GM21786 (cell line): ENCODE measurements at regions not wholly inside any gene's neighbourhood (a gene's known extent, or its start where the extent isn't known, plus 50 kb on each side); places are given as distances from the start of the nearest gene placed in this dataset.
"Not testable (repeated sequence)": the region's sequence is repeated elsewhere in the genome, so short reads cannot be mapped to it uniquely, and the experiment has no call there.

ENCODE experiments used
- ATAC-seq: cut with Tn5 transposase; IDR thresholded peaks from one replicate; pipeline ENCODE4 v1.9.1; 2021; ENCODE audit not compliant: unreplicated experiment

DNA sequence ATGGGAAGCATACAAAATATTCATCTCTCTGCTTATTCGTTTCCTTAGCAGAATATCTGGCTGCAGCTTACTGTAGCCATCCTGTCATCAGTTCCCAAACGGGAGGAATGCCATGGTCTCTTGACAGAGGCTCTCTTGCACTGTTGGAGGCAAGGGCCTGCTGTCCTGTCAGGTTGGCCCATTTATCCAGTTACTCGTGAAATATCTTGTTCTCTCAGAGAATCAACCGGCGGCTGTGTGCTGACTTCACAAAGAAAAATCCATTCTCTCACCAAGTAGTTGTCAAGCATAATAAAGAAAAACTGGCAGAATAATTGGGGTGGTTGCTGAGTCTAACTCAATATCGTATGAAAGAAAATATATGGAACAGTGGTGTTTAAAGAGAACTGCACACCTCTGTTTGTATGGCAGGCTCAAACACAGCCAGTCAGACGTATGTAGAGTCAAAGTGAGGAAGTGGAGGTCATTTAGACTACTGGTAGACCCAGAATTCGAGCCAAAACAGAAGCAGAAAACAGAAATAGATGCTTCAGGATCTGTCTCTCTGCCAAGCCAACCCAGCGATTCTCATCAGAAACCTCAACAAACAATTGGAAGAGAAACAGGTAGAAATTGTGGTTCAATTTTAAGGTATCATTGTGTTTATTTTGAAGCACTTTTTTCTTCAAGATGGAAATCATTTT, 349.2 kb upstream of the PRKCQ start:
- ATAC-seq = no peak

DNA sequence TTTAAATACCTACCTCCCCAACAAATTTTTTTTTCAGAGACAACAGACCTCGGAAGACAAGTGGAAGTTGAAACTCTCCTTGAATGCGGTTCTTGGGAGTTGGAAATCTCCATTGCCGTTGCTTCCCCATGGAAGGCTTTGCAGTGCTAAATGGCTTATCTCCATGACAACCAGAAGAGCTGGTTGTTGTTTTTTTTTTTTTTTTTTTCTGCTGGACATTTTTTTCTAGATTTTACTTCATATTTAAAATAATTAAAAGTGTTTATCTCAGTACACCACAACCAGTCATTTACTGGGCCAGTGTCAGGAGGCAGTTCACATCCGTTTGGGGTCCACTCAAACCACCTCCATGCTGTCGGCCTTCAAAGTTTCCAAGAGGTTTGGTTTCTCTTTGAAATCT, 348.5 kb upstream of the PRKCQ start:
- ATAC-seq = no peak

DNA sequence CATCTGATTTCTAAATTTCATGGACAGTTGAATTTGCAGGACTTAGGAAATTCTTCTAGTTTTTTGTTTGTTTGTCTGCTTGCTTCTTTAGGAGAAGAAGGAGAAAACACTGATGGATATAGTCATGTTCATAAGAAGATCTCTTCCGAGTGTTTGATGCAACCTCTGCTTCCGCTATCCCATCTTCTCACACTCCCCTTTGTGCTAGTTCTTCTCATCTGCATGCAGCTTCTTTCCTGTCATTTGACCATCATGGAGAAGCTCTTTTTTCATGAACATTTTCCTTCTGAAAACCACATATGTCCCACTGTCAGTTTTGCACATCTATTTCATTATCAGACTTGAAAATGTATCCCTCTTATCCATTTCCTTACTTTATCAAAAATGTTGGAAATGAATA, 346.9 kb upstream of the PRKCQ start:
- no peak for ATAC-seq

DNA sequence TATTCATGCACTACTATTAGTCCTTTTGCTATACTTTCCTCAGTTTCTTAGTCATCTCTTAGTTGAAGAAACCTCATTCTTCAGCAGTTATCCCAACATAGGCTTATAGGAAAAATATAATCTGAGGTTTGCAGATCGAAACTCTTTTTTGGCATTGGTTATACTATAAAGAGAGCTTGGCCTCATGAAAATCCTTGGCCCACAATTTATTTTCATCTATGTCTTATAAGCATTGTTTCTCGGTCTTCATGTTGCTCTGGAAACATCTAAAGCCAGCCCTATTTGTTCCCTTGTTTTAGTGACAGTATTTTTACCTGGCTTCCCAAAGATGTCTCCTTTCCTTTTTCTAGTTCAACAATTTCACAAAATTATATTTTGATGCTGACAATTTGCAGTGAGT, 345.1 kb upstream of the PRKCQ start:
- ATAC-seq = no peak

DNA sequence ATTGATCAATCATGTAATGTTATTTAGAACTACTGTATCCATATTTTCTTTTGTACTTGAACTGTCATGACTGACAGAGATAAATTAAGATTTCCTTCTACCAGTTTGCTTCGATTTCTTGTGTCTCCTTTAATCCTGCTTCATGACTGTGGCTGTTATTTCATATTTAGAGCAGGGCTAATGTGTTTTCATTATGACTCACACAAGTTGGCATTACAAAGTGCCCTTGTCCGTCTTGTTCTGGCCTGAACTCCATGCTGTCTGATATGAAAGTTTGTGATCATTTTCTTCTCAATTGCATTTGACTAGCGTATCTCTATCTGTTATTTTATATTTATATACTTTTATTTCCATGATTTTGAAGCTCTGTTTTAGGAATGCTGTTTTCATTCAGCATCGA, 344.1 kb upstream of the PRKCQ start:
- ATAC-seq = no peak

DNA sequence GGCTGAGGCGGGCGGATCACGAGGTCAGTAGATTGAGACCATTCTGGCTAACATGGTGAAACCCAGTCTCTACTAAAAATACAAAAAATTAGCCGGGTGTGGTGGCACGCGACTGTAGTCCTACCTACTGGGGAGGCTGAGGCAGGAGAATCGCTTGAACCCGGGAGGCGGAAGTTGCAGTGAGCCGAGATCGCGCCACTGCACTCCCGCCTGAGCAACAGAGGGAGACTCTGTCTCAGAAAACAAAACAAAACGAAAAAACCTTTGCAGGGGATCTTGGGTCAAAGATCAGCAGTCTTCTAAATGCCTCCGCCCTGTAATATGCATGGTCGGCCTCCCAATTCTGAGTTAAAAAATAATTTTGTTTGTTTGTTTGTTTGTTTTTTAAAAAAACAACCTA, 340.9 kb upstream of the PRKCQ start:
- not testable (repeated sequence) for ATAC-seq

DNA sequence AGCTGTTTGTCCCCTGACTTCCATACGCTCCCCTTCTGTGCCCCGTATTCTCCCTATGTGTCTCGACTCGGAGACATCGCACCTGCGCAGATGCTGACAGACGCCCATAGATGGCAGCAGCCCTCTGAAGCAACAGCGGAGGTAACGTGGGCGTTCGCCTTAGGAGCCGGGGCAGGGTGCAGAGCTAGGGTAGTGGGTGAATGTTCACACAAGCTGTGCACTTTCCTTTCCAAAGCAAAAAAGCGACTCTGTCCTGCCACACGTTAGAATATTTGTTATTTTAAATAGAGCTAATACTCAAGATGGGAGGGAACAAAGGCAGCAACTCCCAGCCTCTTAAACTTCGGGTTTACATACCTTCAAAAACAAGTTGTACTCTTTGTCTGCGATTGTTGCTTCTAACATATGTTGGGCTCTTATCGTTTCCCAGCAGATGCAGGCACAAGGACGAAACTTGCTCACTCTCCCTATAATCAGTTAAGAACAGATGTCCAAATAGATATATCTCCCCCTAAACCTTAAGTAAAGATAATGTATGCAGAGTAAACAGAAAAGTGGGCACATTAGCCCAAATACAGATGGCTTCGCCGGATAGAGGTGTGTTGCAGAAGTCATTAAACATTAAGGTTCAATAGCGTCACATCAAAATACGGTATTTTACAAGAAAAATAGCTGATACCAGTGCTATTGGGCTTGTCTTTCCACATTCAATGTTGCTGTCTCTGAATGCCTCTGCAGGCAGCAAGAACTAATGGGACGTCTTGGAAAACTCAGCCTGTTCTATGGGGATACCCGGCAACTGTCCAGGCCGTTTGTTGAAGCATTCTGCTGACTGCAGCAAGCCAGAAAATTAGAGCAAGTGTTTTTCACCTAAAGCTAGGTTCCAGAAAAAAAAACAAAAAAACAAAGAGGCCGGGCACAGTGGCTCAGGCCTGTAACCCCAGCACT, 340.3 kb upstream of the PRKCQ start:
- ATAC-seq = peak; percentile 95

DNA sequence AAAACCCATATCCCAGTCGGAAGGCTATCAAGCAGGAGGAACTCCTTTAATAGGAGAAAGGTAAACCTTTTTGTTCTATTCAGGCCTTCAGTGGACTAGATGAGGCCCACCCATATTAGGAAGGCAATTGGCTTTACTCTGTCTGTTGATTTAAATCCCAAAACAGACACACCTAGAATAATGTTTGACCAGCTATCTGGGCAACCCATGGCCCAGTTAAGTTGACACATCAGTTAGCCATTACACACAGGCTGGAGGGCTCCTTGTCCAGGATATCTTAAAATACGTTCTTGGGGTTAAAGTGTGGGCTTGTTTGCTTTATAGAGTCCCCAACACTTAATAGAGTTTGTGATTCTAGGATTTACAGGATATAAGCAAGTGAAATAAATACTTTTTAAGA, 339.0 kb upstream of the PRKCQ start:
- ATAC-seq = no peak

DNA sequence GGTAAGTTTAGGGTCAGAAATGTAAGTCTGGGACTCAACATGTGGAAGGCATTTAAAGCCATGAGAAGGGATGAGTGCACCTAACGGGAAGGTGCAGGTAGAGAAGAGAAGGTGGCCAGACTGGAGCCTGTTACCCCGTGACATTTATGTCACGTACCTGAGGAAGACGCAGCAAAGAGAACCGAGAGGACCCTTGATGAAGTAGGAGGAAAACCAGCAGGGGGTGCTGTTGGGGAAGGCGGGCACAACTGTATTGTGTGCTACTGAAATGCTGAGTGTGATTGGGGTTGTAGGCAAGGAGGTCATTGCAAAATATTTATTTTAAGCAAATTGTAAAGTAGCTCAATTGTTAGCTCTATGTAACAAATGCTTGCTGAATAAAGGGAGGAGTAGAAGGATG, 338.2 kb upstream of the PRKCQ start:
- no peak for ATAC-seq

DNA sequence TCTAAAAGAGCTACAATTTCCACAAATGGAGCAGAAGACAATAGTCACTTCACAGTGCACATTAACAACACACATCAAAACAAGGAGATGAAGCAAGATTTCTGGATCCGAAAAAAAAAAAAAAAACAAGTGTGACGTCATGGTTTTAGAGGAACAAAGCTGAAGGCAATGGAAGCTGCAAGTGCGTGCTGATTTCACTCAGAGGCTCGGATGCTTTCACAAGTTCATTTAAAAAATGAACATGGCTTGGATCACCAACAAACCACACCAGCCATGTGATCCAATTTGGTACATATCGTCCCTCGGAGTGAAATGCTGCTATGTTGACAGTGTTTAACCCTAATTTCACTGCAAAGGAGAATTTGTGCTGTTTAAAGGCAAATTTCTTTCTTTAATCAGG, 337.0 kb upstream of the PRKCQ start:
- no peak for ATAC-seq

DNA sequence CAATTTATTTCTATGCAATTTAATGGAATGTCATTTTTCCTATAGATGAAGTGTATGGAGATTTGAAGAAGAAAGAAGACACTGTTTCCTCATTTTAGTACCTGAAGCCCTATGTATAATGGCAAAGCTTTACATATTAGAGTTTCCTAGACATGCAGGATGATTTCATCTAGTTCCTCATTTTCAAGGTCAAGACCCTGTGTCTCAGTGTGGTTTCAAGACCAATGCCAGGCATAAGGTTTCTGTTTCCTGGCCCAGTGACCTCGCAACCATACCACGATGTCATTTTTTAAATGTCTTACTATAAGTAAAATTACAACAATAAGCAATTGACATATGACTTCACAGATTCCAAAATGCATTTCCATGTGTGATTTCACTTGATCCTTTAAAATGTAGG, 336.5 kb upstream of the PRKCQ start:
- ATAC-seq = peak; percentile 61

DNA sequence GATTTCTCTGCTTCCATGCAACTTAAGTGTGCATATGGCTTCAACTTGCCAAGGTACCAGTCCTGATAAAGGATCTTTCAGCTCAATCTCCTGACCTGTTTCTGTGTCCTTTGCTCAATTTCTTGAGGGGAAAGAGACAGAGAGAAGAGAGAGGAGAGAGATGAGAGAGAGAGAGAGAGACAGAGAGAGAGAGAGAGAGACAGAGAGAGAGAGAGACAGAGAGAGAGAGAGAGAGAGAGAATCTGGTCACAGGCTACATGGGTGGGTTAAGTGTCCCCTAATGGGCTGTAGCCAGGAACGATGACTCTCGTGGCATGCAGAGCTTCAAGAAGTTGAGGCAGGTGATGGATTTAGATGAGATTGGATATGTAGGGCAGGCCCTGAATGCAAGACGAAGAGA, 335.2 kb upstream of the PRKCQ start:
- no peak for ATAC-seq

DNA sequence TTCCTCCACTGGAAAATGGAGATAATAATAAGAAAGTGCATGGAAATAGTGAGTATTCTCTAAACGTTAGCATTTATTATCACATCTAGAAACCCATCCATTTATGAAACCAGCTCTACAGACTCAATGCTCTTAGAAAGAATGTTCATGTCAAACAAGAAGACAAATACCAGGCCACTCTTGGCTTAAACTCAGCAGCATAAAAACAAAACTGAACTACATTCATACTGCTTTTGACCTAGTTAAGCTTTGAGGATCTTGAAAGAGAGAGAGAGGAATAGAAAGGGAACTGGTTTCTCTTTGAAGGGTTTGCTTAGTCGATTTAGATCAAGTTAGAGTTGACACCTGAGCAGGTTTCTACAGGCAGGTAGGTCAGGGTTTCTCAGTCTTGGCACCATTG, 332.9 kb upstream of the PRKCQ start:
- no peak for ATAC-seq

DNA sequence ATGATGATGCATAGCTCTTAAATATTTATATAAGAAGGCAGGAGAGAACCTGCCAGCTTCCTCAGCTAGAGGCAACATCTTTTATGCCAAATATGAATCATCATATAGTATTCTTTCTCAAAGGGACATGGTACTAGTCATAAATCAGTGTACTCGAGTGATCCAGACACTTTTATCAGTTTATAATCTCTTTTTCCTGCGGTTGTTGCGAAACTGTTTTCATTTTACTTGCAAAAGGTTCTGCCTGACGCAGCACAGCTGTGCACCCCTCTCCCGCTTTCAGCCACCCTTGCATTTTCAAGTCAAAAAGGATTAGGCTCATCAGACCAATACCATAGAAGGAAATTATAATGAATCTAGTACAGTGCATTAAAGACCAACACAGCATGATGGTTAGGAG, 332.3 kb upstream of the PRKCQ start:
- ATAC-seq = no peak

DNA sequence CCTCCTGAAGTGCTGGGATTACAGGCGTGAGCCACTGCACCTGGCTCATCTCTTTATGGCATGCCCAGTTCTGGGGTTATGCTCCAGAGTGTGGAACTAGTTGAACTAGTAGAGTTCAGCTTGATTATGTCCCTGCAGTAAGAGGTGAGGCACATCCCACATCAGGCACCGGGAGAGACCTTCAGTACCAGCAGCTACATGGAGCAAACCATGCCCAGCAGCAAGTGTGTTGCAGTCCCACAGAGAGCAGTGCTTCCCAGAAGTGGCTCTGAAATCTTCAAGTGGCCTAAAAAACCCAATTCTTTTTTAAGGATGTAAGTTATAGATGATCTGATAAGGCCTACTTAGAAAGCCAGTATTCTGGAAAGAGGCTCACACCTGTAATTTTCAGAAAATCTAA, 331.9 kb upstream of the PRKCQ start:
- ATAC-seq = no peak

DNA sequence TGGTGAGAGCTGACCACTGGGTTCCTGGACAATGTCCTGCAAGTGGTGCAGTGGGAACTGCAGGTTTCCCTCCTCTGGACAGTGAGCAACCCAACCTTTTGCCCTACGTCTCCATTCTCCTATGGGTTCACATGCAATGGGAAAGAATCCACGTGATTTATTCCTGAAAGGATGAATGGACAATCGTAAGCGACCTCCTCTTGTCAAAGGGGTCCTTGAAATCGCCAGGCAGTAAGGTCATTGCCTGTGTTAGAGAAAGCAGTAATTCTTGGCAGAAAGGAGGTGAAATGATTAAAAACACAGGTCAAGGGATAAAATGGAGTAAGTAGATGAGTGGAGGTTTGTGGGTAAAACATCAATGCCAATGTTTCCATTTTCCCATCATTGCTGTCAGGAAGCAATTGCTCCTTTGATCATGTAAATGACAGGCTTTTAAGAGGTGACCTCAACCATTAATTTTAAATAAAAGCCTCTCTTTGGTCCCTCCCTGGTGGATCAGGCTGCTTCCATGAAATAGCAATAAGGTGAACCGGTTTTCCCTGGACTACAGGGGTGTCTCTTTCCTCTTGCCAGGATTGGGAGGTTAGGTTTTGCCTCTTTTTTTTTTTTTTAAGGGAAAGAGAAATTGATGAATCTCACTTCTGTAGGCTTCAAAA, 330.0 kb upstream of the PRKCQ start:
- no peak for ATAC-seq

DNA sequence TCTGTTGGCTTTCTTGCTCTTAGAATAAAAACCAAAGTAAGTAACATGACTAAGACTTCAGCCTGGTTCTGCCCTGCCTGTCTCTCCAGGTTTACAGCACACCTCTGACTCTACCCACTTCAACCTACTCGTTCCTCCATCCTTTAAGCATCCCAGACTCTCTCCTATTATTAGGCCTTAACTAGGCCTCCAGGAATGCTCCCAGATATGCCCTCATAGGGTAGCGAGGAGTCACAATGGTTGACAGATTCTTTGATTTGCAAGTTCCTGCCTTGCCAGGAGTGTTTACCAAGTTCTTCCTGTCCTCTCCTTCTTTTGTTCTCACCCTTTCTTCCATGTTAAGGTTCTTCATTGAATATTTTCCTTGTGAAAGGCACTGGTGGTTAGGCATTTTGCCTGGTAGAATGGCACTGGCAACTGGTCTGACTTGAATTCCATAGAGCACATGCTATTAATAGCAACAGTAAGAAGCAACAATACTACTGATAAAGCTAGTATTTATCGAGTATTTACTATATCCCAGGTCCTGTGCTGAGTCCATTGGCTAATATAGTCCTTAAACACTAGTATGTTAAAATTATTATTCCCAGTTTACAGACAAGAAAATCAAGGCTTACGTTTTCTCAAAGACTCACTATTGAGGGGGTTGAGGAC, 327.9 kb upstream of the PRKCQ start:
- no peak for ATAC-seq

DNA sequence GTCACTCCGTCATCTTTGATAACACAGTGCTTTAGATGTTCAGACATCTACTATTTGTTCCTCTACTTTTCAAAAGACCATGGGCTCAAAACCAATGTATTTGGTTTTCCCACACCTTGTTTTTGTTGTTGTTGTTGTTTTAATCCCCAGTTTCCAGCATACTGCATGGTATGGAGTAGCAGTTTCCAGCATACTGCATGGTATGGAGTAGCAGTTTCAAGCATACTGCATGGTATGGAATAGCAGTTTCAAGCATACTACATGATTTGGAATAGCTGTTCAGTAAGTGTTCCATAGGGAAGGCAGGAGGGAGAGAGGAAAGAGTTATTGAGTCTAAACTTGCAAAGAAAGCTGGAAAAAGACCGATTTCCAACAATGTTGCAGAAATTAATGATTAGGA, 314.3 kb upstream of the PRKCQ start:
- no peak for ATAC-seq

DNA sequence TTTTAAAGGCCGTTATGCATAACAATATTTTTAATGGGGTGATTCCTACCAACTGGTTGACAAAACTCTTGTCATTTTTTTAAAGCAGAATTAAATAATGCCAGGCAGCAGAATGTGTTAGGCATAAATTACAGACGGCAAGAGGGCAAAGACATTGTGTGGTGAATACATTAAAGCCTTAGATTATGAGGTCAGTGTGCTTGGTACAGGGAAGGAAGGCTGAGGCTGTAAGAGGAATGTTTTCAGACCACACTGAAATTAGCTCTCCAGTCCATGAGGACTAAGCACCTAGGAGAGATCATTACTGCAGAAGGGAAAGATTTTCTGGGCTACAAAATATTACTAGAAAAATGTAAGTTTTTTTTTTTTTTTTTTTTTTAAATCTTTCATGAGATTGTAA, 312.8 kb upstream of the PRKCQ start:
- no peak for ATAC-seq

DNA sequence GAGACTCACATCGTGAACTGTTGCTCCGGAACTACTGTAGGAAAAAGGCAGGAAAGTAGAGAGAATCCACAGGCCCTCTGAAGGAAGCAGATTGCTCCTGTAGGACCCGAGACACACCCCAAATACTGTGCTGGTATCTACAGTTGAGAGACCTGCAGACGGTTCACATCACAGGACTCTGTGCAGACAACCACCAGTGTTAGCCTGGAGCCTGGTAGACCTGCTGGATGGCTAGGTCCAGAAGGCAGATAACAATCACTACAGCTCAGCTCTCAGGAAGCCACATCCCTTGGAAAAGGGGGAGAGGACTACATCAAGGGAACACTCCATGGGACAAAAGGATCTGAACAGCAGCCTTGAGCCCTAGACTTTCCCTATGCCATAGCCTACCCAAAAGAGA, 311.8 kb upstream of the PRKCQ start:
- ATAC-seq = no peak

DNA sequence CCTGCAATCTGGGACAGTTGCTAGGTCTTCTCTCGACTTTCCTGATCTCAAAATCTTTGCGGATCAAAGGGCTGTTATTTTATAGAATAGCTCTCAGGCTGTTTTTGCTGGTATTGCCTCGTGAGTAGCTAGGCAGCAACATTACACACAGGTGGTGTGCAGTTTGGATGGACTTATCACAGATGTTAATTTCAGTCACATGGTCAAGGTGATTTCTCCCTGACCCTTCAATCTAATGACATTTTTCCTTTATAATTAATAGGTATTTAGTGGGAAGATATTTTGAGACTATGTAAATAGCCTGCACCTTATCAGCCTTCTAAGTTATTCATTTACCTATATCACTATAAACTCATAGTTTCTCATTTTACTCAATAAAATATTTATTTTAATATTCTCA, 309.6 kb upstream of the PRKCQ start:
- no peak for ATAC-seq

DNA sequence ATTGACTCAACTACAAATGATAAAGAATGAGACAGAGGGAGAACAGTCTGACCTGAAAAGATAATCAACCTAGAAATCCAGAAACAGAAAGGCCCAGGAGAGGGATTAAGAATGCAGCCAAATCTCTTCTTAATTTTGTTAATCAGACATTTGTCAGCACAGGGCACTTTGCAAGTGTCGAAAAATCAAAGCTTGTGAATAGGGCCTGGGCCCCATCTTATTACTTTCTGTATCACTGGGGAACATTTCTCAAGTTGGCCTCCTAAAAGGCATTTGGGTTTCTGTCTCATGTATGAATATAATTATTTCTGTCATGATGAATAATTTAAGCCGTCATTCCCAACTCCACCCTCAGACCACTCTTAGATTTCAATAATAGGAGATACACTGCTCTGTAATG, 308.4 kb upstream of the PRKCQ start:
- ATAC-seq = no peak
